OCI-LY7 (cell line): ENCODE measurements at regions not wholly inside any gene's neighbourhood (a gene's known extent, or its start where the extent isn't known, plus 50 kb on each side); places are given as distances from the start of the nearest gene placed in this dataset.

Experiments used
- EZH2phosphoT487 ChIP-seq: fragments of 200-600 bp; sonication (generic); IDR thresholded peaks from 2 replicates; pipeline ENCODE4 v1.6.1; 2018; ENCODE audit warnings: low read depth, borderline replicate concordance, mild to moderate bottlenecking, mixed run types, antibody characterized with exemption, low read length, moderate library complexity, mixed read lengths
- TF ChIP-seq, protein P1 (sequence below): fragments of 200-600 bp; sonication (generic); conservative IDR thresholded peaks from 2 replicates; pipeline ENCODE4 v1.5.1; 2014; ENCODE audit warnings: mild to moderate bottlenecking, antibody characterized with exemption, low read length, moderate library complexity, mixed read lengths

DNA sequence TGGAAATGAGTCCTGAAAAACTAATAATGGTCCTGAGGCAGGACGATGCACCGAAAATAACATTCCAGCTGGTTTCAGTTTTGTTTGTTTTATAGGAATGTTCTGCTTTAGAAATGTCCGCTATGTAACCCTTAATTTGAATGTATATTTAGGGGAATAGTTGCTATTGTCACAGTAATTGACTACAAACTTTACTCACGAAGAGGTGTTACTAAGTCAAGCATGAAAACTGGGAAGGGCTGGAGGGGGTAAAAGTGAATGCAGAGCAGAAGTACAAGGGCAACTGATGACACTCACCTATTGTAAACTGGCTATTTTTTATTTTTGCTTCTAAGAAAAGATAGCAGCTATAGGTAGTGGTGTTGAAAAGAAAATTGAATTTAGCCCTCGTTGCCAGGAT lies 230.7 kb upstream of the SYT10 start:
- TF ChIP-seq, protein P1, sequence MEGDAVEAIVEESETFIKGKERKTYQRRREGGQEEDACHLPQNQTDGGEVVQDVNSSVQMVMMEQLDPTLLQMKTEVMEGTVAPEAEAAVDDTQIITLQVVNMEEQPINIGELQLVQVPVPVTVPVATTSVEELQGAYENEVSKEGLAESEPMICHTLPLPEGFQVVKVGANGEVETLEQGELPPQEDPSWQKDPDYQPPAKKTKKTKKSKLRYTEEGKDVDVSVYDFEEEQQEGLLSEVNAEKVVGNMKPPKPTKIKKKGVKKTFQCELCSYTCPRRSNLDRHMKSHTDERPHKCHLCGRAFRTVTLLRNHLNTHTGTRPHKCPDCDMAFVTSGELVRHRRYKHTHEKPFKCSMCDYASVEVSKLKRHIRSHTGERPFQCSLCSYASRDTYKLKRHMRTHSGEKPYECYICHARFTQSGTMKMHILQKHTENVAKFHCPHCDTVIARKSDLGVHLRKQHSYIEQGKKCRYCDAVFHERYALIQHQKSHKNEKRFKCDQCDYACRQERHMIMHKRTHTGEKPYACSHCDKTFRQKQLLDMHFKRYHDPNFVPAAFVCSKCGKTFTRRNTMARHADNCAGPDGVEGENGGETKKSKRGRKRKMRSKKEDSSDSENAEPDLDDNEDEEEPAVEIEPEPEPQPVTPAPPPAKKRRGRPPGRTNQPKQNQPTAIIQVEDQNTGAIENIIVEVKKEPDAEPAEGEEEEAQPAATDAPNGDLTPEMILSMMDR: no peak
- no peak for TF ChIP-seq EZH2phosphoT487
